ENCODE measurements at regions not wholly inside any gene's neighbourhood (a gene's known extent, or its start where the extent isn't known, plus 50 kb on each side); places are given as distances from the start of the nearest gene placed in this dataset.
"Not testable (repeated sequence)": the region's sequence is repeated elsewhere in the genome, so short reads cannot be mapped to it uniquely, and the experiment has no call there.

- no peaks in the 10 kb centered on the region for H3K9me3 Mint-ChIP-seq (ENCODE audit: unreplicated experiment)
- no peaks in the 10 kb centered on the region for H3K27me3 Mint-ChIP-seq (ENCODE audit: unreplicated experiment)
- no peak for TF ChIP-seq CTCF (IDR thresholded peaks at IDR 0.05; ENCODE audit: partially characterized antibody, unreplicated experiment)
- no peak overlapping the region for H3K27ac Mint-ChIP-seq (ENCODE audit: unreplicated experiment)
- H3K36me3 Mint-ChIP-seq (ENCODE audit: unreplicated experiment), result no peaks in the 10 kb centered on the region
- H3K4me1 Mint-ChIP-seq (ENCODE audit: low read depth, unreplicated experiment), result no peaks in the 10 kb centered on the region
- no peak overlapping the region for H3K4me3 Mint-ChIP-seq (ENCODE audit: unreplicated experiment)
- no peak for DNase-seq
Observed at GRCh38 chr3:40939030-40939740, 260.1 kb upstream of the CTNNB1 start.

- no peaks in the 10 kb centered on the region for H3K36me3 Mint-ChIP-seq (ENCODE audit: unreplicated experiment)
Observed at GRCh38 chr3:40939741-40940130, 259.6 kb upstream of the CTNNB1 start.

GRCh38 chr3:40940651-40941050, 258.7 kb upstream of the CTNNB1 start:
- TF ChIP-seq CTCF (IDR thresholded peaks at IDR 0.05; ENCODE audit: partially characterized antibody, unreplicated experiment), result no peak
- no peak for DNase-seq
- Mint-ChIP-seq H3K9me3 (ENCODE audit: unreplicated experiment) (no peaks in the 10 kb centered on the region), H3K4me3 (ENCODE audit: unreplicated experiment) (no peak overlapping the region), H3K36me3 (ENCODE audit: unreplicated experiment) (no peaks in the 10 kb centered on the region), H3K27ac (ENCODE audit: unreplicated experiment) (no peak overlapping the region), H3K27me3 (ENCODE audit: unreplicated experiment) (no peaks in the 10 kb centered on the region), H3K4me1 (ENCODE audit: low read depth, unreplicated experiment) (no peaks in the 10 kb centered on the region)

More at GRCh38 chr3:40939741-40940130, 259.6 kb upstream of the CTNNB1 start:
- H3K27me3 Mint-ChIP-seq (ENCODE audit: unreplicated experiment), result no peaks in the 10 kb centered on the region
- H3K27ac Mint-ChIP-seq (ENCODE audit: unreplicated experiment), result no peak overlapping the region
- no peak for TF ChIP-seq CTCF (IDR thresholded peaks at IDR 0.05; ENCODE audit: partially characterized antibody, unreplicated experiment)
- H3K4me3 Mint-ChIP-seq (ENCODE audit: unreplicated experiment), result no peak overlapping the region
- no peaks in the 10 kb centered on the region for H3K9me3 Mint-ChIP-seq (ENCODE audit: unreplicated experiment)
- H3K4me1 Mint-ChIP-seq (ENCODE audit: low read depth, unreplicated experiment), result no peaks in the 10 kb centered on the region
- no peak for DNase-seq

GRCh38 chr3:40947022-40947421, 252.3 kb upstream of the CTNNB1 start:
- H3K4me3 Mint-ChIP-seq (ENCODE audit: unreplicated experiment); H3K27me3 Mint-ChIP-seq (ENCODE audit: unreplicated experiment); H3K27ac Mint-ChIP-seq (ENCODE audit: unreplicated experiment); H3K9me3 Mint-ChIP-seq (ENCODE audit: unreplicated experiment); H3K4me1 Mint-ChIP-seq (ENCODE audit: low read depth, unreplicated experiment); DNase-seq; H3K36me3 Mint-ChIP-seq (ENCODE audit: unreplicated experiment): not testable (repeated sequence)

GRCh38 chr3:40949347-40949746, 250.0 kb upstream of the CTNNB1 start:
- not testable (repeated sequence) for H3K27ac Mint-ChIP-seq (ENCODE audit: unreplicated experiment); H3K36me3 Mint-ChIP-seq (ENCODE audit: unreplicated experiment); H3K9me3 Mint-ChIP-seq (ENCODE audit: unreplicated experiment); H3K4me3 Mint-ChIP-seq (ENCODE audit: unreplicated experiment); H3K27me3 Mint-ChIP-seq (ENCODE audit: unreplicated experiment); H3K4me1 Mint-ChIP-seq (ENCODE audit: low read depth, unreplicated experiment); DNase-seq

GRCh38 chr3:40951636-40952035, 247.7 kb upstream of the CTNNB1 start:
- TF ChIP-seq CTCF (IDR thresholded peaks at IDR 0.05; ENCODE audit: partially characterized antibody, unreplicated experiment), result no peak
- H3K27me3 Mint-ChIP-seq (ENCODE audit: unreplicated experiment), result no peaks in the 10 kb centered on the region
- H3K4me3 Mint-ChIP-seq (ENCODE audit: unreplicated experiment), result no peak overlapping the region
- no peak overlapping the region for H3K27ac Mint-ChIP-seq (ENCODE audit: unreplicated experiment)
- peaks cover 8% of the 10 kb centered on the region for H3K36me3 Mint-ChIP-seq (ENCODE audit: unreplicated experiment)
- no peaks in the 10 kb centered on the region for H3K4me1 Mint-ChIP-seq (ENCODE audit: low read depth, unreplicated experiment)
- peaks cover 1% of the 10 kb centered on the region for H3K9me3 Mint-ChIP-seq (ENCODE audit: unreplicated experiment)
- DNase-seq, result no peak
